Caco-2 (cell line): ENCODE measurements at regions not wholly inside any gene's neighbourhood (a gene's known extent, or its start where the extent isn't known, plus 50 kb on each side); places are given as distances from the start of the nearest gene placed in this dataset.

Source experiments
- BruUV-seq: library from RNA; stranded (reverse); fragments of 400-500 nt; replicated peaks from 2 replicates; lab custom pipeline; 2021; lab: Mats Ljungman, UMichigan
- CTCF ChIA-PET: fragments of 300-600 bp; sonication (Branson Sonifier 250); formaldehyde crosslinking; loops from one replicate; lab custom pipeline; 2022; ENCODE audit warnings: antibody characterized with exemption; lab: Charles Lee
- POLR2A ChIA-PET: fragments of 300-600 bp; sonication (Branson Sonifier 250); formaldehyde crosslinking; loops from one replicate; lab custom pipeline; 2022; ENCODE audit warnings: antibody characterized with exemption; lab: Charles Lee
- DNase-seq, 2 experiments: peaks; one replicate each; pipeline versions ENCODE4 v3.0.0 to v3.0.0-alpha.2; 2020 to 2022
- H3K27me3 ChIP-seq: replicated peaks from 2 replicates; pipeline ENCODE4 v1.6.0; 2011; ENCODE audit warnings: low read length; ENCODE audit not compliant: control insufficient read depth, insufficient read depth
- H3K36me3 ChIP-seq: 2 replicates; pipeline ENCODE4 v1.5.1; 2011; ENCODE audit warnings: low read length; ENCODE audit not compliant: control insufficient read depth, insufficient read depth
- H3K4me1 ChIP-seq: fragments of 250-450 bp; sonication (Bioruptor Pico); 2 replicates; pipeline ENCODE4 v1.5.1; 2020; ENCODE audit warnings: mild to moderate bottlenecking
- H3K4me3 ChIP-seq: 2 replicates; pipeline ENCODE4 v1.5.1; 2011; ENCODE audit warnings: low read depth, mild to moderate bottlenecking, control low read depth, low read length
- H3K9me3 ChIP-seq: fragments of 250-450 bp; sonication (Bioruptor Pico); 2 replicates; pipeline ENCODE4 v1.5.1; 2020; ENCODE audit warnings: mild to moderate bottlenecking, moderate library complexity
- H3K27ac Mint-ChIP-seq: one replicate; pipeline ENCODE4 v1.8.0; 2022; ENCODE audit warnings: mixed read lengths; ENCODE audit not compliant: unreplicated experiment
- H3K27me3 Mint-ChIP-seq: one replicate; pipeline ENCODE4 v1.8.0; 2022; ENCODE audit warnings: mixed read lengths; ENCODE audit not compliant: insufficient read depth, unreplicated experiment
- H3K36me3 Mint-ChIP-seq: one replicate; pipeline ENCODE4 v1.8.0; 2022; ENCODE audit warnings: mild to moderate bottlenecking, mixed read lengths; ENCODE audit not compliant: insufficient read depth, unreplicated experiment
- H3K4me1 Mint-ChIP-seq: one replicate; pipeline ENCODE4 v1.8.0; 2022; ENCODE audit warnings: low read depth, mixed read lengths; ENCODE audit not compliant: unreplicated experiment
- H3K4me3 Mint-ChIP-seq: one replicate; pipeline ENCODE4 v1.8.0; 2022; ENCODE audit warnings: mild to moderate bottlenecking, moderate library complexity, mixed read lengths; ENCODE audit not compliant: unreplicated experiment
- H3K9me3 Mint-ChIP-seq: one replicate; pipeline ENCODE4 v1.8.0; 2022; ENCODE audit warnings: mixed read lengths; ENCODE audit not compliant: unreplicated experiment
- intact Hi-C: fragments of 100-400 bp; cut with micrococcal nuclease; formaldehyde crosslinking; loops from one replicate; pipeline ENCODE4 v1.10.0; 2022; ENCODE audit not compliant: unreplicated experiment
- TF ChIP-seq, protein P1 (sequence below), 2 experiments: fragments of 200-600 bp in 1 of 2; IDR thresholded peaks; 1 replicate in 1 of 2; 2 replicates in 1 of 2; pipeline versions ENCODE4 v1.5.1 to v1.8.0; 2011 to 2022; ENCODE audit warnings: antibody characterized with exemption in 1 of 2, control low read depth in 1 of 2, inconsistent platforms in 1 of 2, low read depth in 1 of 2, low read length in 1 of 2, mild to moderate bottlenecking in 1 of 2, moderate library complexity in 1 of 2; ENCODE audit not compliant: insufficient read depth in 1 of 2, severe bottlenecking in 1 of 2, unreplicated experiment in 1 of 2

- intact Hi-C loops: no loop called here
- H3K36me3 Mint-ChIP-seq: no peaks in the 10 kb centered on the region
- no TSS peak for BruUV-seq
- ChIA-PET CTCF (no interaction called here), POLR2A (interaction anchor here (0.6 kb wide), 1 partner anchor 1213 kb away, joined by 4 read pairs; no protein-coding TSS in a partner anchor)
- H3K27ac Mint-ChIP-seq: no peak overlapping the region
- TF ChIP-seq, protein P1, sequence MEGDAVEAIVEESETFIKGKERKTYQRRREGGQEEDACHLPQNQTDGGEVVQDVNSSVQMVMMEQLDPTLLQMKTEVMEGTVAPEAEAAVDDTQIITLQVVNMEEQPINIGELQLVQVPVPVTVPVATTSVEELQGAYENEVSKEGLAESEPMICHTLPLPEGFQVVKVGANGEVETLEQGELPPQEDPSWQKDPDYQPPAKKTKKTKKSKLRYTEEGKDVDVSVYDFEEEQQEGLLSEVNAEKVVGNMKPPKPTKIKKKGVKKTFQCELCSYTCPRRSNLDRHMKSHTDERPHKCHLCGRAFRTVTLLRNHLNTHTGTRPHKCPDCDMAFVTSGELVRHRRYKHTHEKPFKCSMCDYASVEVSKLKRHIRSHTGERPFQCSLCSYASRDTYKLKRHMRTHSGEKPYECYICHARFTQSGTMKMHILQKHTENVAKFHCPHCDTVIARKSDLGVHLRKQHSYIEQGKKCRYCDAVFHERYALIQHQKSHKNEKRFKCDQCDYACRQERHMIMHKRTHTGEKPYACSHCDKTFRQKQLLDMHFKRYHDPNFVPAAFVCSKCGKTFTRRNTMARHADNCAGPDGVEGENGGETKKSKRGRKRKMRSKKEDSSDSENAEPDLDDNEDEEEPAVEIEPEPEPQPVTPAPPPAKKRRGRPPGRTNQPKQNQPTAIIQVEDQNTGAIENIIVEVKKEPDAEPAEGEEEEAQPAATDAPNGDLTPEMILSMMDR (IDR thresholded peaks at IDR 0.05; ENCODE audit: insufficient read depth in 1 of 2, low read depth in 1 of 2, low read length in 1 of 2, severe bottlenecking in 1 of 2, unreplicated experiment in 1 of 2): no peak
- no peaks in the 10 kb centered on the region for H3K4me1 ChIP-seq
- H3K9me3 ChIP-seq: no peaks in the 10 kb centered on the region
- no peak overlapping the region for H3K4me3 Mint-ChIP-seq
- DNase-seq: no peak
- peaks cover 6% of the 10 kb centered on the region for H3K27me3 Mint-ChIP-seq
- no peaks in the 10 kb centered on the region; the same call in 1 of the 2 replicates for H3K27me3 ChIP-seq
- no peak overlapping the region for H3K4me3 ChIP-seq
- no peaks in the 10 kb centered on the region for H3K9me3 Mint-ChIP-seq
- H3K4me1 Mint-ChIP-seq: no peaks in the 10 kb centered on the region
- no peaks in the 10 kb centered on the region for H3K36me3 ChIP-seq
These were observed 244.0 kb downstream of the SEC61B start for GRCh38 chr9:99466104-99466503.

DNA sequence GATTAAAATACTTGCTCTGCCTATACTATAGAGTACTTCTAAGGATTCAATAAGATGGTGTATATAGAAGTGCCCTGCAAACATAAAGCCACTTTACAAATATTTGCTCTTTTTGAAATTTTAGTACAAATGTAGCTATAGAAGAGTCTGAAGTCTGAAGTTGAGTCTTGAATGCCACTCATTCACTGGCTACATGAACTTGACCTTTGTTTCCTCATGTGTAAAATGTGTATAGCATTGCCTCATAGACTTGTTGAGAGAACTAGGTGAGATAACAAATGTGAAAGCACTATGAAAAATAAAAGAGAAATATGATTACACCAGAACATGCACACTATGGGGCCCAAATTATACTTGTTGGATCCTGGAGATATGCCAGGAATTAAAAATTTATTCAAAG lies 244.7 kb downstream of the SEC61B start:
- H3K4me1 Mint-ChIP-seq: no peaks in the 10 kb centered on the region
- H3K27me3 Mint-ChIP-seq: peaks cover 6% of the 10 kb centered on the region
- BruUV-seq: no TSS peak
- POLR2A ChIA-PET: no interaction called here
- Histone ChIP-seq H3K36me3 (no peaks in the 10 kb centered on the region), H3K9me3 (no peaks in the 10 kb centered on the region), H3K4me3 (no peak overlapping the region), H3K4me1 (no peaks in the 10 kb centered on the region), H3K27me3 (no peaks in the 10 kb centered on the region)
- no peaks in the 10 kb centered on the region for H3K9me3 Mint-ChIP-seq
- TF ChIP-seq, protein P1 (IDR thresholded peaks at IDR 0.05; ENCODE audit: insufficient read depth in 1 of 2, low read depth in 1 of 2, low read length in 1 of 2, severe bottlenecking in 1 of 2, unreplicated experiment in 1 of 2): no peak
- intact Hi-C loops: no loop called here
- no peak for DNase-seq
- CTCF ChIA-PET: no interaction called here
- H3K4me3 Mint-ChIP-seq: no peak overlapping the region
- H3K27ac Mint-ChIP-seq: no peak overlapping the region
- no peaks in the 10 kb centered on the region for H3K36me3 Mint-ChIP-seq

DNA sequence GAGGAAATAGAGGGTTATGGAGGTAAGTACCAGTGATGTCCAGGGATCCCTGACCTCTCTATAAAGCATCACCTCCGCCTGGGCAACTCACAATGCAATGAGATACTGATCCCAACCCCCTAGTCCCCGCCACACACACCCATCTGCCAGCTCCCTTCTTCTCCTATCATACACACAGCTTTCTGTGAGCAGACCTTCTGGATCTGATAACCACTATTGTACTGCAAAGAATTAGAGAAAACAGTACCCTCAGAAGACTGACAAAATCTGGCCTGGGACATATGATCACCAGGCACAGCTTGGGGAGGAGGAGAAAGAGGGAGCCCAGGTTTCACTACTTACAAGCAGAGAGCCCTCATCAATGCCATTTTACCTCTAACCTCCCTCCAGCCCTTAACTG lies 249.0 kb downstream of the SEC61B start:
- H3K27me3 ChIP-seq: no peaks in the 10 kb centered on the region; the same call in 1 of the 2 replicates
- CTCF ChIA-PET: interaction anchor here (0.6 kb wide), 1 partner anchor 169 kb away, joined by 3 read pairs; no protein-coding TSS in a partner anchor
- H3K4me3 Mint-ChIP-seq: no peak overlapping the region
- H3K9me3 ChIP-seq: no peaks in the 10 kb centered on the region
- no peaks in the 10 kb centered on the region for H3K9me3 Mint-ChIP-seq
- H3K36me3 Mint-ChIP-seq: no peaks in the 10 kb centered on the region
- TF ChIP-seq, protein P1 (IDR thresholded peaks at IDR 0.05; ENCODE audit: insufficient read depth in 1 of 2, low read depth in 1 of 2, low read length in 1 of 2, severe bottlenecking in 1 of 2, unreplicated experiment in 1 of 2): no peak
- BruUV-seq: no TSS peak
- H3K27ac Mint-ChIP-seq: no peak overlapping the region
- peaks cover 2% of the 10 kb centered on the region for H3K27me3 Mint-ChIP-seq
- no peak overlapping the region for H3K4me3 ChIP-seq
- intact Hi-C loops: no loop called here
- no peaks in the 10 kb centered on the region for H3K4me1 Mint-ChIP-seq
- POLR2A ChIA-PET: no interaction called here
- no peaks in the 10 kb centered on the region for H3K4me1 ChIP-seq
- H3K36me3 ChIP-seq: no peaks in the 10 kb centered on the region
- no peak for DNase-seq
